ENCODE measurements at regions not wholly inside any gene's neighbourhood (a gene's known extent, or its start where the extent isn't known, plus 50 kb on each side); places are given as distances from the start of the nearest gene placed in this dataset.

GRCh38 chr4:130338851-130339250, 1242.9 kb downstream of the C4orf33 start:
- Histone ChIP-seq H3K4me3 (ENCODE audit: extremely low read depth, insufficient read depth, low read length, poor library complexity, severe bottlenecking) (no peak overlapping the region), H3K9me3 (ENCODE audit: control insufficient read depth, low read length) (no peaks in the 10 kb centered on the region), H3K27ac (ENCODE audit: low read depth, low read length, severe bottlenecking) (no peak overlapping the region), H3K36me3 (ENCODE audit: control insufficient read depth, insufficient read depth, low read length) (no peaks in the 10 kb centered on the region), H3K4me1 (ENCODE audit: control insufficient read depth, insufficient read depth, low read length, poor library complexity, severe bottlenecking) (no peaks in the 10 kb centered on the region)
- 100% methylated on average over 1 of the region's 1 CpG; no CpG with 5 or more reads in 1 of the 2 experiments for whole genome bisulfite sequencing, 2 experiments (ENCODE audit: insufficient coverage in 2 of 2)

GRCh38 chr4:130349745-130350144, 1253.8 kb downstream of the C4orf33 start:
- no peaks in the 10 kb centered on the region for H3K4me1 ChIP-seq (ENCODE audit: control insufficient read depth, insufficient read depth, low read length, poor library complexity, severe bottlenecking)
- WGBS, 2 experiments (ENCODE audit: insufficient coverage in 2 of 2) = 85 to 100% methylated on average over 1 to 5 of the region's 7 CpGs
- no peaks in the 10 kb centered on the region for H3K36me3 ChIP-seq (ENCODE audit: control insufficient read depth, insufficient read depth, low read length)
- H3K27ac ChIP-seq (ENCODE audit: low read depth, low read length, severe bottlenecking) = no peak overlapping the region
- no peak overlapping the region for H3K4me3 ChIP-seq (ENCODE audit: extremely low read depth, insufficient read depth, low read length, poor library complexity, severe bottlenecking)
- no peaks in the 10 kb centered on the region for H3K9me3 ChIP-seq (ENCODE audit: control insufficient read depth, low read length)

- H3K4me1 ChIP-seq (ENCODE audit: control insufficient read depth, insufficient read depth, low read length, poor library complexity, severe bottlenecking) = no peaks in the 10 kb centered on the region
- H3K36me3 ChIP-seq (ENCODE audit: control insufficient read depth, insufficient read depth, low read length) = no peaks in the 10 kb centered on the region
- H3K27ac ChIP-seq (ENCODE audit: low read depth, low read length, severe bottlenecking) = no peak overlapping the region
- no peaks in the 10 kb centered on the region for H3K9me3 ChIP-seq (ENCODE audit: control insufficient read depth, low read length)
- no peak overlapping the region for H3K4me3 ChIP-seq (ENCODE audit: extremely low read depth, insufficient read depth, low read length, poor library complexity, severe bottlenecking)
- WGBS, 2 experiments (ENCODE audit: insufficient coverage in 2 of 2) = no CpG with 5 or more reads among the region's 1 CpG
Observed at GRCh38 chr4:130356873-130357272, 1260.9 kb downstream of the C4orf33 start.

GRCh38 chr4:130359542-130359941, 1263.6 kb downstream of the C4orf33 start:
- no peaks in the 10 kb centered on the region for H3K4me1 ChIP-seq (ENCODE audit: control insufficient read depth, insufficient read depth, low read length, poor library complexity, severe bottlenecking)
- H3K27ac ChIP-seq (ENCODE audit: low read depth, low read length, severe bottlenecking) = no peak overlapping the region
- 40% methylated on average over 1 of the region's 2 CpGs; no CpG with 5 or more reads in 1 of the 2 experiments for WGBS, 2 experiments (ENCODE audit: insufficient coverage in 2 of 2)
- H3K36me3 ChIP-seq (ENCODE audit: control insufficient read depth, insufficient read depth, low read length) = no peaks in the 10 kb centered on the region
- H3K9me3 ChIP-seq (ENCODE audit: control insufficient read depth, low read length) = no peaks in the 10 kb centered on the region
- no peak overlapping the region for H3K4me3 ChIP-seq (ENCODE audit: extremely low read depth, insufficient read depth, low read length, poor library complexity, severe bottlenecking)

GRCh38 chr4:130361616-130362015, 1265.7 kb downstream of the C4orf33 start:
- Histone ChIP-seq H3K36me3 (ENCODE audit: control insufficient read depth, insufficient read depth, low read length) (no peaks in the 10 kb centered on the region), H3K4me3 (ENCODE audit: extremely low read depth, insufficient read depth, low read length, poor library complexity, severe bottlenecking) (no peak overlapping the region), H3K4me1 (ENCODE audit: control insufficient read depth, insufficient read depth, low read length, poor library complexity, severe bottlenecking) (no peaks in the 10 kb centered on the region), H3K27ac (ENCODE audit: low read depth, low read length, severe bottlenecking) (no peak overlapping the region), H3K9me3 (ENCODE audit: control insufficient read depth, low read length) (no peaks in the 10 kb centered on the region)
- WGBS, 2 experiments (ENCODE audit: insufficient coverage in 2 of 2) = 78 to 81% methylated on average over 2 to 5 of the region's 5 CpGs

- Histone ChIP-seq H3K4me3 (ENCODE audit: extremely low read depth, insufficient read depth, low read length, poor library complexity, severe bottlenecking) (no peak overlapping the region), H3K9me3 (ENCODE audit: control insufficient read depth, low read length) (no peaks in the 10 kb centered on the region), H3K36me3 (ENCODE audit: control insufficient read depth, insufficient read depth, low read length) (no peaks in the 10 kb centered on the region), H3K27ac (ENCODE audit: low read depth, low read length, severe bottlenecking) (no peak overlapping the region), H3K4me1 (ENCODE audit: control insufficient read depth, insufficient read depth, low read length, poor library complexity, severe bottlenecking) (no peaks in the 10 kb centered on the region)
Observed at GRCh38 chr4:130368668-130369067, 1272.7 kb downstream of the C4orf33 start.

DNA sequence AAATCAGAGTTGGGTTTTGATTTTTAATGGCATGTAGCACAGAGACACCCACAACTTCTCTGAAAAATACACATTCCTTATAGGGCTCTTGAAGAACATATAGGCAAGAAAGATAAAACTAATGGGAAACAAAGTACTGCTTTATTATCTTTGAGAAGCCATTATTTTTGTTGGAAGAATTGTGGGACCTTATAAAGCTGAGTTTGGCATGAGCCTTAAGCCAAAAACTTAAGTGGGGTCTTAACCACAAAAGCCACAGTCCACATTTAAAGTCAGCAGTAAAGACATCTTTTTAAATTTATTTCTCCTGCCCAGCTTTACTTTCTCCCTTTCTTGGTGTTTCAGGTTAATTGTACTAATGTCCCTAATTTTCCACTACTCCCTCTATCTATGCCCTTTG, 1297.3 kb downstream of the C4orf33 start:
- no peak overlapping the region for H3K4me3 ChIP-seq (ENCODE audit: extremely low read depth, insufficient read depth, low read length, poor library complexity, severe bottlenecking)
- H3K27ac ChIP-seq (ENCODE audit: low read depth, low read length, severe bottlenecking) = no peak overlapping the region
- no peaks in the 10 kb centered on the region for H3K4me1 ChIP-seq (ENCODE audit: control insufficient read depth, insufficient read depth, low read length, poor library complexity, severe bottlenecking)
- H3K36me3 ChIP-seq (ENCODE audit: control insufficient read depth, insufficient read depth, low read length) = no peaks in the 10 kb centered on the region
- no peaks in the 10 kb centered on the region for H3K9me3 ChIP-seq (ENCODE audit: control insufficient read depth, low read length)

DNA sequence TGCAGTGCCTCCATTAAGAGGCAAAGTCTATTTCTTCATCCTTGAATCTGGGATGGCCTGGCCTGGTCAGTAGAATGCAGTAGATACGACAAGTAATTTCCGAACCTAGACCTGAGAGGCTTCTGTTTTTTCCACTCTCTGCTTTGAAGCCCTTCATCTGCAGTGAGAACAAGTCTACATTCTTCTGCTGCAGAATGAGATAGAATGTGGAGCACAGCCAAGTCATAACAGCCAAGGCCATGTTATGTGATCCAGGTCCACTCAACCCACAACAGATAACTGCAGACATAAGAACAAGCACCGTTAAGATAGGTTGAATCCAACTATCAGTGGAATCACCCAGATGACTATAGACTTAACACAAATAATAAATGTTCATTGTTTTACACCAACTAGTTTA, 1297.7 kb downstream of the C4orf33 start:
- 90 to 100% methylated on average over 2 to 3 of the region's 3 CpGs for WGBS, 2 experiments (ENCODE audit: insufficient coverage in 2 of 2)
- no peaks in the 10 kb centered on the region for H3K9me3 ChIP-seq (ENCODE audit: control insufficient read depth, low read length)

GRCh38 chr4:130395871-130396270, 1299.9 kb downstream of the C4orf33 start:
- no peaks in the 10 kb centered on the region for H3K9me3 ChIP-seq (ENCODE audit: control insufficient read depth, low read length)

More for the DNA sequence above, 1297.7 kb downstream of the C4orf33 start:
- no peak overlapping the region for H3K27ac ChIP-seq (ENCODE audit: low read depth, low read length, severe bottlenecking)
- H3K4me3 ChIP-seq (ENCODE audit: extremely low read depth, insufficient read depth, low read length, poor library complexity, severe bottlenecking) = no peak overlapping the region
- H3K4me1 ChIP-seq (ENCODE audit: control insufficient read depth, insufficient read depth, low read length, poor library complexity, severe bottlenecking) = no peaks in the 10 kb centered on the region
- no peaks in the 10 kb centered on the region for H3K36me3 ChIP-seq (ENCODE audit: control insufficient read depth, insufficient read depth, low read length)

GRCh38 chr4:130403221-130403620, 1307.3 kb downstream of the C4orf33 start:
- no peak overlapping the region for H3K27ac ChIP-seq (ENCODE audit: low read depth, low read length, severe bottlenecking)
- no peak overlapping the region for H3K4me3 ChIP-seq (ENCODE audit: extremely low read depth, insufficient read depth, low read length, poor library complexity, severe bottlenecking)
- H3K36me3 ChIP-seq (ENCODE audit: control insufficient read depth, insufficient read depth, low read length) = no peaks in the 10 kb centered on the region
- H3K4me1 ChIP-seq (ENCODE audit: control insufficient read depth, insufficient read depth, low read length, poor library complexity, severe bottlenecking) = no peaks in the 10 kb centered on the region
- H3K9me3 ChIP-seq (ENCODE audit: control insufficient read depth, low read length) = no peaks in the 10 kb centered on the region
- WGBS, 2 experiments (ENCODE audit: insufficient coverage in 2 of 2) = 42% methylated on average over 2 of the region's 3 CpGs; no CpG with 5 or more reads in 1 of the 2 experiments

More at GRCh38 chr4:130395871-130396270, 1299.9 kb downstream of the C4orf33 start:
- no CpG with 5 or more reads among the region's 2 CpGs for WGBS, 2 experiments (ENCODE audit: insufficient coverage in 2 of 2)
- Histone ChIP-seq H3K4me3 (ENCODE audit: extremely low read depth, insufficient read depth, low read length, poor library complexity, severe bottlenecking) (no peak overlapping the region), H3K36me3 (ENCODE audit: control insufficient read depth, insufficient read depth, low read length) (no peaks in the 10 kb centered on the region), H3K27ac (ENCODE audit: low read depth, low read length, severe bottlenecking) (no peak overlapping the region), H3K4me1 (ENCODE audit: control insufficient read depth, insufficient read depth, low read length, poor library complexity, severe bottlenecking) (no peaks in the 10 kb centered on the region)

DNA sequence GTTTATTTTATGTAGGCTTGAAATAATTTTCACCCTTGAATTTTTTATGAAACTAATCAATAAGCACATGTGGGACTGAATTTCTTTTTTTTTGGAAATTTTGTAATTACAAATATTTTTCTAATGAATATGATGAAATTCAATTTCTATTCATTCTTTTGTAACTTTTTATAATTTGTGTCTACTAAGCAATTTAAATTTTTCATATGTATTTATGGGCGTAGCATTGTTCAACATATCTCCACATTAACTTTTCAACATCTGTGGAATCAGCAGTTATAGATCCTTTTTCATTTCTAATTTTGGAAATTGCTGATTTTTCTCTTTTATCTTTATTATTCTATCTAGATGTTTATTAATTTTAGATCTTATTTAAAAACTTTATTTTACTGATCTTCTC, 1320.3 kb downstream of the C4orf33 start:
- H3K4me1 ChIP-seq (ENCODE audit: control insufficient read depth, insufficient read depth, low read length, poor library complexity, severe bottlenecking) = no peaks in the 10 kb centered on the region
- no CpG with 5 or more reads among the region's 1 CpG for WGBS, 2 experiments (ENCODE audit: insufficient coverage in 2 of 2)
- H3K4me3 ChIP-seq (ENCODE audit: extremely low read depth, insufficient read depth, low read length, poor library complexity, severe bottlenecking) = no peak overlapping the region
- no peaks in the 10 kb centered on the region for H3K9me3 ChIP-seq (ENCODE audit: control insufficient read depth, low read length)
- no peak overlapping the region for H3K27ac ChIP-seq (ENCODE audit: low read depth, low read length, severe bottlenecking)
- no peaks in the 10 kb centered on the region for H3K36me3 ChIP-seq (ENCODE audit: control insufficient read depth, insufficient read depth, low read length)
